GM21825 (cell line): ENCODE measurements at regions not wholly inside any gene's neighbourhood (a gene's known extent, or its start where the extent isn't known, plus 50 kb on each side); places are given as distances from the start of the nearest gene placed in this dataset.
"Not testable (repeated sequence)": the region's sequence is repeated elsewhere in the genome, so short reads cannot be mapped to it uniquely, and the experiment has no call there.

Source experiments
- ATAC-seq: cut with Tn5 transposase; IDR thresholded peaks from one replicate; pipeline ENCODE4 v1.9.1; 2021; ENCODE audit warnings: mild to moderate bottlenecking, moderate library complexity; ENCODE audit not compliant: unreplicated experiment

- ATAC-seq = no peak
These were observed 118.7 kb upstream of the CDH5 start for GRCh38 chr16:66247516-66248481.

- ATAC-seq = no peak
These were observed 120.6 kb upstream of the CDH5 start for GRCh38 chr16:66245868-66246267.

GRCh38 chr16:66245072-66245471 lies 121.4 kb upstream of the CDH5 start:
- ATAC-seq = no peak

GRCh38 chr16:66242672-66243071 lies 123.8 kb upstream of the CDH5 start:
- ATAC-seq = no peak

GRCh38 chr16:66242206-66242605 lies 124.3 kb upstream of the CDH5 start:
- ATAC-seq = not testable (repeated sequence)

GRCh38 chr16:66240631-66241395 lies 125.7 kb upstream of the CDH5 start:
- no peak for ATAC-seq

GRCh38 chr16:66240088-66240487 lies 126.4 kb upstream of the CDH5 start:
- ATAC-seq = no peak

GRCh38 chr16:66238696-66239095 lies 127.8 kb upstream of the CDH5 start:
- no peak for ATAC-seq

- no peak for ATAC-seq
These were observed 130.2 kb upstream of the CDH5 start for GRCh38 chr16:66236301-66236700.

GRCh38 chr16:66231452-66232160 lies 134.9 kb upstream of the CDH5 start:
- no peak for ATAC-seq

- no peak for ATAC-seq
These were observed 136.8 kb upstream of the CDH5 start for GRCh38 chr16:66229651-66230050.

GRCh38 chr16:66228792-66229191 lies 137.7 kb upstream of the CDH5 start:
- no peak for ATAC-seq

GRCh38 chr16:66227766-66228530 lies 138.5 kb upstream of the CDH5 start:
- no peak for ATAC-seq

- no peak for ATAC-seq
These were observed 139.7 kb upstream of the CDH5 start for GRCh38 chr16:66226762-66227161.

GRCh38 chr16:66225696-66226095 lies 140.8 kb upstream of the CDH5 start:
- ATAC-seq = no peak

GRCh38 chr16:66224626-66225025 lies 141.9 kb upstream of the CDH5 start:
- no peak for ATAC-seq

GRCh38 chr16:66224186-66224585 lies 142.3 kb upstream of the CDH5 start:
- no peak for ATAC-seq

- ATAC-seq = no peak
These were observed 143.2 kb upstream of the CDH5 start for GRCh38 chr16:66223176-66223780.

GRCh38 chr16:66222756-66223155 lies 143.7 kb upstream of the CDH5 start:
- no peak for ATAC-seq

GRCh38 chr16:66220702-66221101 lies 145.8 kb upstream of the CDH5 start:
- no peak for ATAC-seq
